Panc1 (cell line): ENCODE measurements at regions not wholly inside any gene's neighbourhood (a gene's known extent, or its start where the extent isn't known, plus 50 kb on each side); places are given as distances from the start of the nearest gene placed in this dataset.

ENCODE experiments used
- ATAC-seq: fragments of 200-7000 bp; cut with Tn5 transposase; 2 replicates; pipeline ENCODE4 v1.9.1; 2020; ENCODE audit warnings: mild to moderate bottlenecking, moderate library complexity
- BruUV-seq: library from RNA; stranded (reverse); fragments of 400-500 nt; replicated peaks from 2 replicates; lab custom pipeline; 2021; lab: Mats Ljungman, UMichigan
- CTCF ChIA-PET: fragments of 300-600 bp; sonication (Branson Sonifier 250); formaldehyde crosslinking; loops from one replicate; lab custom pipeline; 2022; ENCODE audit warnings: antibody characterized with exemption; lab: Charles Lee
- POLR2A ChIA-PET: fragments of 300-600 bp; sonication (Branson Sonifier 250); formaldehyde crosslinking; loops from one replicate; lab custom pipeline; 2022; ENCODE audit warnings: antibody characterized with exemption; lab: Charles Lee
- DNase-seq: peaks from one replicate; pipeline ENCODE4 v3.0.0-alpha.2; 2010; ENCODE audit warnings: low read depth, low spot score
- H3K27ac ChIP-seq: 2 replicates; pipeline ENCODE4 v1.5.1; 2011; ENCODE audit warnings: mild to moderate bottlenecking, low read length, inconsistent platforms
- H3K27me3 ChIP-seq: fragments of 200-500 bp; sonication (Bioruptor generic); 2 replicates; pipeline ENCODE4 v1.6.0; 2014; ENCODE audit warnings: low read length, inconsistent platforms; ENCODE audit not compliant: control insufficient read depth, insufficient read depth
- H3K36me3 ChIP-seq: fragments of 200-500 bp; sonication (Bioruptor generic); 2 replicates; pipeline ENCODE4 v1.5.1; 2014; ENCODE audit warnings: inconsistent platforms, mild to moderate bottlenecking, low read length, moderate library complexity; ENCODE audit not compliant: control insufficient read depth, insufficient read depth
- H3K4me1 ChIP-seq: 2 replicates; pipeline ENCODE4 v1.5.1; 2011; ENCODE audit warnings: inconsistent platforms, mild to moderate bottlenecking, low read length, moderate library complexity; ENCODE audit not compliant: control insufficient read depth, insufficient read depth
- H3K4me3 ChIP-seq, 2 experiments: 2 replicates each; pipeline ENCODE4 v1.5.1; 2011 to 2012; ENCODE audit warnings: low read depth in 2 of 2, low read length in 2 of 2, mild to moderate bottlenecking in 2 of 2, inconsistent platforms in 1 of 2, moderate library complexity in 1 of 2
- H3K9me3 ChIP-seq: fragments of 200-500 bp; sonication (Bioruptor generic); 2 replicates; pipeline ENCODE4 v1.5.1; 2014; ENCODE audit warnings: low read depth, mild to moderate bottlenecking, inconsistent platforms, low read length, moderate library complexity; ENCODE audit not compliant: control insufficient read depth, insufficient read depth
- CTCF ChIP-seq: fragments of 450-650 bp; IDR thresholded peaks from 2 replicates; pipeline ENCODE4 v1.5.1; 2017; ENCODE audit warnings: mild to moderate bottlenecking
- POLR2AphosphoS5 ChIP-seq: IDR thresholded peaks from 2 replicates; pipeline ENCODE4 v1.6.1; 2012; ENCODE audit warnings: mild to moderate bottlenecking, low read depth, low read length, moderate library complexity
- REST ChIP-seq, 2 experiments: IDR thresholded peaks; 2 replicates each; pipeline ENCODE4 v1.6.1; 2011 to 2012; ENCODE audit warnings: low read depth in 2 of 2, control low read depth in 1 of 2, low read length in 1 of 2, mild to moderate bottlenecking in 1 of 2, moderate library complexity in 1 of 2; ENCODE audit not compliant: insufficient read depth in 1 of 2
- SIN3A ChIP-seq: IDR thresholded peaks from 2 replicates; pipeline ENCODE4 v1.6.1; 2012; ENCODE audit warnings: low read depth, mild to moderate bottlenecking, low read length, moderate library complexity, borderline replicate concordance; ENCODE audit not compliant: insufficient read depth
- TCF7L2 ChIP-seq: IDR thresholded peaks from 2 replicates; pipeline ENCODE4 v1.6.1; 2011; ENCODE audit warnings: mild to moderate bottlenecking, low read depth, low read length, inconsistent platforms
- in situ Hi-C: cut with HindIII; loops from 2 replicates; pipeline ENCODE4 v1.10.0; 2016; ENCODE audit warnings: low sequenced_read_pairs, low pct_unique_long_range_greater_than_20kb
- intact Hi-C: fragments of 100-400 bp; cut with micrococcal nuclease; formaldehyde crosslinking; loops from one replicate; pipeline ENCODE4 v1.10.0; 2022; ENCODE audit not compliant: unreplicated experiment

- intact Hi-C loops = no loop called here
- H3K36me3 ChIP-seq = no peaks in the 10 kb centered on the region
These were observed 691.4 kb upstream of the FZD8 start for GRCh38 chr10:36333446-36333845.

GRCh38 chr10:36332926-36333325, 690.8 kb upstream of the FZD8 start:
- intact Hi-C loops = no loop called here
- ATAC-seq = no peak
- no TSS peak for BruUV-seq

More at GRCh38 chr10:36333446-36333845, 691.4 kb upstream of the FZD8 start:
- POLR2A ChIA-PET = no interaction called here
- Histone ChIP-seq H3K27ac (no peak overlapping the region), H3K4me3 (no peak overlapping the region), H3K4me1 (no peaks in the 10 kb centered on the region), H3K27me3 (no peaks in the 10 kb centered on the region), H3K9me3 (no peaks in the 10 kb centered on the region)
- CTCF ChIA-PET = no interaction called here
- no peak for TF ChIP-seq TCF7L2
- TF ChIP-seq POLR2AphosphoS5 = no peak
- TF ChIP-seq CTCF = no peak
- TF ChIP-seq SIN3A = no peak
- TF ChIP-seq REST (IDR thresholded peaks at IDR 0.05; ENCODE audit: insufficient read depth in 1 of 2, low read depth in 2 of 2, low read length in 1 of 2) = no peak
- in situ Hi-C loops = no loop called here
- ATAC-seq (no peak), DNase-seq (no peak)
- BruUV-seq = no TSS peak

More at GRCh38 chr10:36332926-36333325, 690.8 kb upstream of the FZD8 start:
- POLR2A ChIA-PET = no interaction called here
- H3K4me1 ChIP-seq = no peaks in the 10 kb centered on the region
- TF ChIP-seq SIN3A (no peak), POLR2AphosphoS5 (no peak), REST (IDR thresholded peaks at IDR 0.05; ENCODE audit: insufficient read depth in 1 of 2, low read depth in 2 of 2, low read length in 1 of 2) (no peak), TCF7L2 (no peak), CTCF (no peak)
- no peak overlapping the region for H3K27ac ChIP-seq
- no peaks in the 10 kb centered on the region for H3K36me3 ChIP-seq
- no peak for DNase-seq
- in situ Hi-C loops = no loop called here
- H3K4me3 ChIP-seq = no peak overlapping the region
- no peaks in the 10 kb centered on the region for H3K9me3 ChIP-seq
- CTCF ChIA-PET = no interaction called here
- H3K27me3 ChIP-seq = no peaks in the 10 kb centered on the region
